ENCODE measurements at regions not wholly inside any gene's neighbourhood (a gene's known extent, or its start where the extent isn't known, plus 50 kb on each side); places are given as distances from the start of the nearest gene placed in this dataset.

GRCh38 chr13:108369412-108369811, 99.9 kb downstream of the TNFSF13B start:
- TF ChIP-seq CTCF (IDR thresholded peaks at IDR 0.05) = no peak
- no peak for TF ChIP-seq EP300 (IDR thresholded peaks at IDR 0.05)

All from gastroesophageal sphincter (tissue), 3 donors.